H1 (cell line): ENCODE measurements at regions not wholly inside any gene's neighbourhood (a gene's known extent, or its start where the extent isn't known, plus 50 kb on each side); places are given as distances from the start of the nearest gene placed in this dataset.

Experiments
- CTCF ChIA-PET: fragments of 300-600 bp; sonication (Branson Sonifier 250); formaldehyde crosslinking; loops from one replicate; lab custom pipeline; 2021; ENCODE audit not compliant: partially characterized antibody; lab: Charles Lee
- POLR2A ChIA-PET: fragments of 300-600 bp; sonication (Branson Sonifier 250); formaldehyde crosslinking; loops from one replicate; lab custom pipeline; 2021; ENCODE audit warnings: inconsistent platforms; ENCODE audit not compliant: partially characterized antibody; lab: Charles Lee
- DNase-seq, 2 experiments: peaks; one replicate each; pipeline versions ENCODE4 v3.0.0 to v3.0.0-alpha.2; 2010 to 2022; ENCODE audit warnings: low spot score in 2 of 2, low read depth in 1 of 2, mixed read lengths in 1 of 2
- FAIRE-seq: peaks from 2 replicates; lab custom pipeline; 2011; peaks lifted over from hg19 to GRCh38; lab: Jason Lieb, UNC
- H2AFZ ChIP-seq: 2 replicates; pipeline ENCODE4 v1.8.1; 2012; ENCODE audit warnings: low read length, inconsistent platforms
- H2AK5ac ChIP-seq: 2 replicates; pipeline ENCODE4 v1.6.1; 2013; ENCODE audit warnings: low read depth, low read length
- H2BK120ac ChIP-seq: replicated peaks from 2 replicates; pipeline ENCODE3; 2013; ENCODE audit warnings: low read depth, low read length, inconsistent platforms
- H2BK12ac ChIP-seq: 2 replicates; pipeline ENCODE4 v1.6.1; 2013; ENCODE audit warnings: low read depth, low read length
- H2BK15ac ChIP-seq: 2 replicates; pipeline ENCODE4 v1.6.1; 2013; ENCODE audit warnings: low read length
- H2BK20ac ChIP-seq: 2 replicates; pipeline ENCODE4 v1.6.1; 2013; ENCODE audit warnings: low read length
- H2BK5ac ChIP-seq: 2 replicates; pipeline ENCODE4 v1.6.1; 2013; ENCODE audit warnings: low read depth, low read length
- H3K14ac ChIP-seq: 2 replicates; pipeline ENCODE4 v1.6.1; 2013; ENCODE audit warnings: inconsistent platforms; ENCODE audit not compliant: insufficient read length
- H3K18ac ChIP-seq: 2 replicates; pipeline ENCODE4 v1.6.1; 2013; ENCODE audit warnings: low read length; ENCODE audit errors: extremely low read depth
- H3K23ac ChIP-seq: 2 replicates; pipeline ENCODE4 v1.6.1; 2013; ENCODE audit warnings: inconsistent platforms; ENCODE audit not compliant: insufficient read length
- H3K23me2 ChIP-seq: 2 replicates; pipeline ENCODE4 v1.6.1; 2013; ENCODE audit warnings: low read depth, low read length
- H3K27ac ChIP-seq: 2 replicates; pipeline ENCODE4 v1.6.1; 2011; ENCODE audit warnings: low read depth, low read length, inconsistent platforms
- H3K27me3 ChIP-seq, 4 experiments: replicated peaks in 1 of 4; 1 replicate in 1 of 4; 2 replicates in 3 of 4; pipeline versions ENCODE4 v1.6.1 to v1.8.1; 2011 to 2013; ENCODE audit warnings: low read length in 3 of 4, mild to moderate bottlenecking in 3 of 4, inconsistent platforms in 2 of 4, mixed read lengths in 2 of 4, moderate library complexity in 1 of 4; ENCODE audit not compliant: control insufficient read depth in 3 of 4, insufficient read depth in 3 of 4; ENCODE audit errors: extremely low read depth in 1 of 4
- H3K36me3 ChIP-seq, 4 experiments: 2 replicates each; pipeline versions ENCODE4 v1.6.1 to v1.8.1; 2011 to 2013; ENCODE audit warnings: mild to moderate bottlenecking in 4 of 4, low read length in 3 of 4, moderate library complexity in 2 of 4, control low read depth in 1 of 4, inconsistent platforms in 1 of 4; ENCODE audit not compliant: insufficient read depth in 4 of 4, control insufficient read depth in 2 of 4
- H3K4ac ChIP-seq: replicated peaks from 2 replicates; pipeline ENCODE3; 2013; ENCODE audit warnings: low read length, low read depth, mixed read lengths, inconsistent platforms; ENCODE audit not compliant: insufficient read length
- H3K4me1 ChIP-seq, 4 experiments: replicated peaks in 1 of 4; 1 replicate in 1 of 4; 2 replicates in 3 of 4; pipeline versions ENCODE4 v1.6.1 to v1.8.1; 2011 to 2013; ENCODE audit warnings: low read length in 3 of 4, inconsistent platforms in 2 of 4, mixed read lengths in 1 of 4; ENCODE audit not compliant: insufficient read depth in 4 of 4, control insufficient read depth in 3 of 4
- H3K4me2 ChIP-seq, 2 experiments: 2 replicates each; pipeline versions ENCODE4 v1.6.1 to v1.8.1; 2011 to 2013; ENCODE audit warnings: low read depth in 2 of 2, low read length in 2 of 2, control low read depth in 1 of 2, inconsistent platforms in 1 of 2, mild to moderate bottlenecking in 1 of 2; ENCODE audit not compliant: insufficient read depth in 1 of 2
- H3K4me3 ChIP-seq, 4 experiments: fragments of 200-600, 300-600 bp in 1 of 4; sonication (generic), shearing (Covaris generic), sonication (Bioruptor Twin) in 1 of 4; 2 replicates each; pipeline versions ENCODE4 v1.5.1 to v1.8.1; 2011 to 2016; ENCODE audit warnings: low read length in 4 of 4, low read depth in 3 of 4, control low read depth in 2 of 4, inconsistent platforms in 2 of 4, mild to moderate bottlenecking in 2 of 4, mixed read lengths in 1 of 4, moderate library complexity in 1 of 4; ENCODE audit not compliant: insufficient read depth in 2 of 4; ENCODE audit errors: extremely low read depth in 1 of 4
- H3K56ac ChIP-seq: replicated peaks from 2 replicates; pipeline ENCODE3; 2013; ENCODE audit warnings: low read depth, mild to moderate bottlenecking, mixed read lengths, low read length, inconsistent platforms; ENCODE audit not compliant: insufficient read length
- H3K79me1 ChIP-seq: 2 replicates; pipeline ENCODE4 v1.6.1; 2013; ENCODE audit warnings: low read depth, low read length, control low read depth
- H3K79me2 ChIP-seq, 2 experiments: 2 replicates each; pipeline versions ENCODE4 v1.6.1 to v1.8.1; 2012 to 2013; ENCODE audit warnings: low read length in 2 of 2, mild to moderate bottlenecking in 2 of 2, inconsistent platforms in 1 of 2; ENCODE audit not compliant: insufficient read depth in 2 of 2, control insufficient read depth in 1 of 2
- H3K9ac ChIP-seq, 4 experiments: replicated peaks in 1 of 4; 1 replicate in 1 of 4; 2 replicates in 3 of 4; pipeline versions ENCODE4 v1.6.1 to v1.8.1; 2011 to 2013; ENCODE audit warnings: low read depth in 3 of 4, low read length in 3 of 4, control low read depth in 2 of 4, mild to moderate bottlenecking in 2 of 4, moderate library complexity in 2 of 4, inconsistent platforms in 1 of 4; ENCODE audit errors: extremely low read depth in 1 of 4
- H3K9me3 ChIP-seq, 2 experiments: 2 replicates each; pipeline versions ENCODE4 v1.6.1 to v1.8.1; 2012 to 2013; ENCODE audit warnings: mild to moderate bottlenecking in 2 of 2, moderate library complexity in 2 of 2, control low read depth in 1 of 2, inconsistent platforms in 1 of 2, low read depth in 1 of 2, low read length in 1 of 2, mixed read lengths in 1 of 2; ENCODE audit not compliant: insufficient read depth in 2 of 2
- H4K20me1 ChIP-seq, 2 experiments: replicated peaks in 1 of 2; 2 replicates each; pipeline versions ENCODE3 to v1.8.1; 2011 to 2013; ENCODE audit warnings: inconsistent platforms in 2 of 2, low read length in 2 of 2, mild to moderate bottlenecking in 1 of 2; ENCODE audit not compliant: insufficient read depth in 2 of 2, control insufficient read depth in 1 of 2
- H4K5ac ChIP-seq: 2 replicates; pipeline ENCODE4 v1.6.1; 2013; ENCODE audit warnings: low read length, low read depth, mixed read lengths, inconsistent platforms; ENCODE audit not compliant: insufficient read length
- H4K8ac ChIP-seq: 2 replicates; pipeline ENCODE4 v1.8.0; 2013; ENCODE audit warnings: mild to moderate bottlenecking, moderate library complexity, low read length, inconsistent platforms; ENCODE audit not compliant: insufficient read depth; ENCODE audit errors: extremely low read depth
- H4K91ac ChIP-seq: replicated peaks from 2 replicates; pipeline ENCODE3; 2013; ENCODE audit warnings: low read length, mixed read lengths, inconsistent platforms; ENCODE audit not compliant: insufficient read length
- ASH2L ChIP-seq: fragments of 200-600, 300-600 bp; sonication (generic); IDR thresholded peaks from one replicate; pipeline ENCODE4 v1.7.1; 2017; ENCODE audit warnings: low read length
- POLR2AphosphoS5 ChIP-seq: IDR thresholded peaks from 2 replicates; pipeline ENCODE4 v1.6.1; 2011; ENCODE audit warnings: low read depth, low read length
- RBBP5 ChIP-seq: IDR thresholded peaks from 2 replicates; pipeline ENCODE4 v1.7.1; 2012; ENCODE audit warnings: low read depth, mild to moderate bottlenecking, inconsistent platforms, low read length, moderate library complexity, borderline replicate concordance
- TAF7 ChIP-seq: optimal IDR thresholded peaks from 2 replicates; pipeline ENCODE3; 2011; ENCODE audit warnings: low read depth, mild to moderate bottlenecking, inconsistent platforms, low read length, moderate library complexity, borderline replicate concordance
- TEAD4 ChIP-seq: IDR thresholded peaks from 2 replicates; pipeline ENCODE4 v1.6.1; 2012; ENCODE audit warnings: low read depth, low read length, inconsistent platforms, mixed read lengths
- WGBS, 2 experiments: shearing (Covaris generic) in 1 of 2; methylation state at CpG; one replicate each; pipeline versions ENCODE4 v1.1.6 to v1.1.7; 2013 to 2015; ENCODE audit warnings: low lambda C conversion rate in 2 of 2, mixed read lengths in 2 of 2, inconsistent platforms in 1 of 2, low coverage in 1 of 2, missing lambda C conversion rate in 1 of 2; ENCODE audit not compliant: insufficient replicate concordance in 2 of 2, insufficient coverage in 1 of 2, insufficient read length in 1 of 2; ENCODE audit errors: extremely low coverage in 1 of 2, missing lambda C conversion rate in 1 of 2; 5-methylcytosine and 5-hydroxymethylcytosine counted together

- no peaks in the 10 kb centered on the region for H3K36me3 ChIP-seq
- H2BK5ac ChIP-seq = no peak overlapping the region
- H3K27ac ChIP-seq = no peak overlapping the region
- no peak overlapping the region for H3K14ac ChIP-seq
- no peak overlapping the region for H2BK12ac ChIP-seq
- no peaks in the 10 kb centered on the region; the same call in 1 of the 2 replicates for H3K23me2 ChIP-seq
- H2AFZ ChIP-seq = no peak overlapping the region; the same call in 1 of the 2 replicates
- H3K4me1 ChIP-seq = peaks cover 0 to 5% (median 1%) of the 10 kb centered on the region in 4 experiments; a peak in 2 of 7 replicates
- H2AK5ac ChIP-seq = no peak overlapping the region
- no peak for FAIRE-seq
- no peak overlapping the region for H2BK15ac ChIP-seq
- no peak for DNase-seq
- H3K23ac ChIP-seq = no peak overlapping the region
- no peak overlapping the region for H2BK20ac ChIP-seq
- H4K20me1 ChIP-seq = no peaks in the 10 kb centered on the region
- H3K4ac ChIP-seq = no peak overlapping the region
- POLR2A ChIA-PET = no interaction called here
- TF ChIP-seq TEAD4 (no peak), TAF7 (no peak), POLR2AphosphoS5 (no peak), RBBP5 (no peak), ASH2L (no peak)
- H4K5ac ChIP-seq = no peak overlapping the region
- CTCF ChIA-PET = interaction anchor here (0.6 kb wide), 1 partner anchor 860 kb away, joined by 3 read pairs; no protein-coding TSS in a partner anchor
- H3K56ac ChIP-seq = no peak overlapping the region
- H3K9ac ChIP-seq = no peak overlapping the region
- no peak overlapping the region for H3K4me3 ChIP-seq
- no peaks in the 10 kb centered on the region for H3K79me2 ChIP-seq
- H3K27me3 ChIP-seq = no peaks in the 10 kb centered on the region
- no peak overlapping the region for H4K91ac ChIP-seq
- no peak overlapping the region for H2BK120ac ChIP-seq
- no peak overlapping the region for H3K18ac ChIP-seq
- 90% methylated on average over 8 of the region's 8 CpGs; no CpG with 5 or more reads in 1 of the 2 experiments for WGBS, 2 experiments
- H3K4me2 ChIP-seq = no peak overlapping the region
- H4K8ac ChIP-seq = no peak overlapping the region
- no peaks in the 10 kb centered on the region; a peak in 1 of 4 replicates for H3K9me3 ChIP-seq
- no peaks in the 10 kb centered on the region for H3K79me1 ChIP-seq
Observed at GRCh38 chr11:28621753-28622152, 513.6 kb downstream of the METTL15 start.
